GM23248 (cell line): ENCODE measurements at regions not wholly inside any gene's neighbourhood (a gene's known extent, or its start where the extent isn't known, plus 50 kb on each side); places are given as distances from the start of the nearest gene placed in this dataset.

Experiments
- DNase-seq: peaks from one replicate; pipeline ENCODE4 v3.0.0-alpha.2; 2015
- H2AFZ ChIP-seq: fragments of 200-600 bp; sonication (generic); 2 replicates; pipeline ENCODE4 v1.6.1; 2016; ENCODE audit warnings: antibody characterized with exemption
- H3F3A ChIP-seq: fragments of 200-600 bp; sonication (generic); 2 replicates; pipeline ENCODE4 v1.6.1; 2016; ENCODE audit warnings: mild to moderate bottlenecking, antibody characterized with exemption, mixed run types; ENCODE audit not compliant: insufficient read depth
- H3K27ac ChIP-seq: fragments of 200-600 bp; sonication (generic); 2 replicates; pipeline ENCODE4 v1.5.1; 2016; ENCODE audit warnings: mild to moderate bottlenecking
- H3K27me3 ChIP-seq: fragments of 200-600 bp; sonication (generic); replicated peaks from 2 replicates; pipeline ENCODE4 v1.6.1; 2016; ENCODE audit warnings: mild to moderate bottlenecking; ENCODE audit not compliant: insufficient read depth
- H3K36me3 ChIP-seq: fragments of 200-600 bp; sonication (generic); 2 replicates; pipeline ENCODE4 v1.6.1; 2016; ENCODE audit warnings: low read depth, mild to moderate bottlenecking
- H3K4me1 ChIP-seq: fragments of 200-600 bp; sonication (generic); 2 replicates; pipeline ENCODE4 v1.6.1; 2016; ENCODE audit warnings: mild to moderate bottlenecking; ENCODE audit not compliant: insufficient read depth
- H3K4me2 ChIP-seq: fragments of 200-600 bp; sonication (generic); one replicate; pipeline ENCODE4 v1.6.1; 2016; ENCODE audit warnings: mild to moderate bottlenecking; ENCODE audit not compliant: unreplicated experiment
- H3K4me3 ChIP-seq: fragments of 200-600 bp; sonication (generic); 2 replicates; pipeline ENCODE4 v1.5.1; 2016; ENCODE audit warnings: mild to moderate bottlenecking
- H3K79me2 ChIP-seq: fragments of 200-600 bp; sonication (generic); 2 replicates; pipeline ENCODE4 v1.6.1; 2016; ENCODE audit warnings: mild to moderate bottlenecking; ENCODE audit not compliant: insufficient read depth
- H3K9ac ChIP-seq: fragments of 200-600 bp; sonication (generic); 2 replicates; pipeline ENCODE4 v1.6.1; 2016; ENCODE audit warnings: mild to moderate bottlenecking
- H3K9me2 ChIP-seq: fragments of 200-600 bp; sonication (generic); 2 replicates; pipeline ENCODE4 v1.6.1; 2016; ENCODE audit warnings: mixed run types, mild to moderate bottlenecking, moderate library complexity; ENCODE audit not compliant: insufficient read depth
- H3K9me3 ChIP-seq: fragments of 200-600 bp; sonication (generic); one replicate; pipeline ENCODE4 v1.6.1; 2017; ENCODE audit warnings: low read depth
- H4K20me1 ChIP-seq: fragments of 200-600 bp; sonication (generic); 2 replicates; pipeline ENCODE4 v1.6.0; 2016; ENCODE audit not compliant: insufficient read depth
- EZH2 ChIP-seq: fragments of 200-600 bp; sonication (generic); IDR thresholded peaks from 2 replicates; pipeline ENCODE4 v1.6.1; 2018; ENCODE audit warnings: antibody characterized with exemption, mild to moderate bottlenecking; ENCODE audit not compliant: insufficient read depth, poor library complexity, severe bottlenecking
- EZH2phosphoT487 ChIP-seq: fragments of 200-600 bp; sonication (generic); IDR thresholded peaks from 2 replicates; pipeline ENCODE4 v1.6.1; 2018; ENCODE audit warnings: antibody characterized with exemption, moderate library complexity, mild to moderate bottlenecking, low read depth; ENCODE audit not compliant: insufficient read depth
- WGBS, 2 experiments: methylation state at CpG; one replicate each; pipeline ENCODE4 v1.1.6; 2015 to 2017; ENCODE audit warnings: low lambda C conversion rate in 2 of 2, low coverage in 1 of 2; ENCODE audit errors: missing lambda C conversion rate in 2 of 2; 5-methylcytosine and 5-hydroxymethylcytosine counted together
- in situ Hi-C: fragments of 300-500 bp; cut with MboI; formaldehyde crosslinking; loops from 2 replicates; pipeline ENCODE4 v1.15.0; 2020

GRCh38 chr10:14405076-14406065, 74.6 kb upstream of the FRMD4A start:
- Histone ChIP-seq H4K20me1 (no peaks in the 10 kb centered on the region), H3K4me2 (no peak overlapping the region), H3K4me3 (no peak overlapping the region), H3K27me3 (peaks cover 82% of the 10 kb centered on the region), H3K4me1 (no peaks in the 10 kb centered on the region), H3K27ac (no peak overlapping the region), H3K9me2 (no peaks in the 10 kb centered on the region), H3F3A (no peaks in the 10 kb centered on the region), H3K9me3 (no peaks in the 10 kb centered on the region), H3K79me2 (no peaks in the 10 kb centered on the region), H2AFZ (no peak overlapping the region), H3K36me3 (no peaks in the 10 kb centered on the region), H3K9ac (no peak overlapping the region)
- DNase-seq = peak; percentile 45
- in situ Hi-C loops = no loop called here
- no peak for TF ChIP-seq EZH2phosphoT487
- TF ChIP-seq EZH2 = no peak
- 77 to 81% methylated on average over 18 of the region's 18 CpGs for WGBS, 2 experiments

DNA sequence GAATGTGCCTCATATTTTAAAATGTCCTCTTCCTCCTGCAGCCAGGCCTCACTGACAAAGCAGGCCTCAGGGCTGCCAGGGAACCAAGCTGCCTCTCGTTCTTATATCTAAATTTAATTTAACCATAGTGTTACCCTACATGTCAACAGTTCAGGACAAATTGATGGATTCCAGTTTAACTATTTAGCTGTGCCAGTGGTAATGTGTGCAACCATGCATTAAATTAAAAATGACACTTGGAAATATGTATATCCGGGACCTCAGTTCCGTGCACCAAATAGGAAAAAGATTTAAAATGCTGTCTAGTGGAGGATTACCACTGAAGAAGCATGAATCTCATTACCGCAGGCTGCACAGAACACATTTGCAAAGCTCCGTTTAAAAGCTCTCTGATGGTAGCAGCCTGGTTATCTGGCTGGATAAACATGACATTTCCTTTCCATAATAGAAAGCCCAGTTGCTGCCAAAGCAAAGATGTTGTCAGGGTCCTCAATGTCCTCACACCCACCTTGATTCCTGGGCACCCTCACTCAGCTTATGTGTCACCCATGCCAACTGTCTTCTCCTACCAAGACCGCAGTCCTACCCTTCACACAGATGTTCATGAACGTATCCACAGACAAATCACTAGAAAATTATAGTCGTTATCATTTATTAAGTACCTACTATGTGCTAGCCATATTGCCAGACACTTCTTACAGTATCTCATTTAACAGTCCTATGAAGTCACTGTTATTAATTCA, 73.3 kb upstream of the FRMD4A start:
- Histone ChIP-seq H3F3A (no peaks in the 10 kb centered on the region), H3K79me2 (no peaks in the 10 kb centered on the region), H3K4me3 (no peak overlapping the region), H3K9me3 (no peaks in the 10 kb centered on the region), H4K20me1 (no peaks in the 10 kb centered on the region), H3K36me3 (no peaks in the 10 kb centered on the region), H3K4me2 (no peak overlapping the region), H3K27me3 (peaks cover 83% of the 10 kb centered on the region), H3K9ac (no peak overlapping the region), H3K27ac (no peak overlapping the region), H2AFZ (no peak overlapping the region), H3K4me1 (no peaks in the 10 kb centered on the region), H3K9me2 (no peaks in the 10 kb centered on the region)
- no peak for DNase-seq
- in situ Hi-C loops = no loop called here
- 53 to 58% methylated on average over 8 of the region's 8 CpGs for WGBS, 2 experiments
- TF ChIP-seq EZH2phosphoT487 (no peak), EZH2 (no peak)

GRCh38 chr10:14403359-14403758, 72.6 kb upstream of the FRMD4A start:
- Histone ChIP-seq H3K27ac (no peak overlapping the region), H3K9me3 (no peaks in the 10 kb centered on the region), H3F3A (no peaks in the 10 kb centered on the region), H3K4me3 (no peak overlapping the region), H4K20me1 (no peaks in the 10 kb centered on the region), H3K79me2 (no peaks in the 10 kb centered on the region), H3K4me1 (no peaks in the 10 kb centered on the region), H2AFZ (no peak overlapping the region), H3K9ac (no peak overlapping the region), H3K27me3 (peaks cover 79% of the 10 kb centered on the region), H3K4me2 (no peak overlapping the region), H3K9me2 (no peaks in the 10 kb centered on the region), H3K36me3 (no peaks in the 10 kb centered on the region)
- WGBS, 2 experiments = 62 to 63% methylated on average over 6 of the region's 6 CpGs
- TF ChIP-seq EZH2 = no peak
- TF ChIP-seq EZH2phosphoT487 = no peak
- DNase-seq = no peak
- in situ Hi-C loops = no loop called here

DNA sequence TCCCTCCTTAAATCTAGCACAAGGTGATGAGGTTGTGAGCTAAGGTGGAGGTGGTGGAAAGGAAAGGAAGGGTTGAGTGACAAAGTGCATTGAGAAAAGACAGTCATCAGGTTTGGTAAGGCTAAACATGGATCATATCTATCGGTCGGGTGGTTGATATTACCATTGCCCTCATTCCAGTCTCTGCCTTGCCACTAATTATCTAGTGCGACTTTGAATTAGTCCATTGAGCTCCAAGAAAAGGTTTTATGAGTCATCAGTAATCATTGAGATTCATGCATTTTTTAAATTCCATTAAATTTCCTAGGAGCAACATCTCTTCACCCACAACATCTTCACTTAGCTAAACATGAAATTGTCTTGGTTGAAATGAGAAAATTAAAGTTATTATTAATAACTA, 68.9 kb upstream of the FRMD4A start:
- Histone ChIP-seq H3K27ac (no peak overlapping the region), H3K4me1 (peaks cover 16% of the 10 kb centered on the region), H3K27me3 (peaks cover 66% of the 10 kb centered on the region), H4K20me1 (no peaks in the 10 kb centered on the region), H3K9ac (no peak overlapping the region), H3F3A (peaks cover 7% of the 10 kb centered on the region), H3K9me3 (no peaks in the 10 kb centered on the region), H3K4me3 (no peak overlapping the region), H3K36me3 (no peaks in the 10 kb centered on the region), H3K79me2 (no peaks in the 10 kb centered on the region), H3K4me2 (no peak overlapping the region), H3K9me2 (no peaks in the 10 kb centered on the region), H2AFZ (no peak overlapping the region)
- WGBS, 2 experiments = 54 to 56% methylated on average over 3 of the region's 3 CpGs
- TF ChIP-seq EZH2 (no peak), EZH2phosphoT487 (no peak)
- in situ Hi-C loops = no loop called here
- DNase-seq = no peak
